Tibial nerve (tissue), 4 donors: ENCODE measurements at regions not wholly inside any gene's neighbourhood (a gene's known extent, or its start where the extent isn't known, plus 50 kb on each side); places are given as distances from the start of the nearest gene placed in this dataset.

Experiments used
- DNase-seq, 2 donors: peaks; one replicate each; pipeline ENCODE4 v3.0.0-alpha.2; 2019; ENCODE audit warnings: low spot score in 2 of 2
- H3K27ac ChIP-seq, 4 donors: fragments of 200-600 bp; sonication (generic) in 3 of 4; one replicate each; pipeline ENCODE4 v1.5.1; 2017 to 2019; ENCODE audit warnings: mild to moderate bottlenecking in 1 of 4
- H3K27me3 ChIP-seq, 2 donors: fragments of 200-600 bp; sonication (generic) in 1 of 2; one replicate each; pipeline versions ENCODE4 v1.5.1 to v1.6.0; 2017 to 2019
- H3K36me3 ChIP-seq, 3 donors: fragments of 200-600 bp; sonication (generic); one replicate each; pipeline ENCODE4 v1.5.1; 2018 to 2019
- H3K4me1 ChIP-seq, 4 donors: fragments of 200-600 bp; sonication (generic) in 3 of 4; one replicate each; pipeline ENCODE4 v1.5.1; 2017 to 2019
- H3K4me3 ChIP-seq, 4 donors: fragments of 200-600 bp; sonication (generic) in 3 of 4; one replicate each; pipeline ENCODE4 v1.5.1; 2017 to 2019; ENCODE audit warnings: mild to moderate bottlenecking in 1 of 4, moderate library complexity in 1 of 4
- H3K9me3 ChIP-seq, 4 donors: fragments of 200-600 bp; sonication (generic) in 3 of 4; one replicate each; pipeline ENCODE4 v1.5.1; 2017 to 2019
- CTCF ChIP-seq, 5 experiments: fragments of 200-600 bp in 3 of 5; fragments of 450-650 bp in 2 of 5; sonication (generic) in 3 of 5; IDR thresholded peaks; one replicate each; pipeline ENCODE4 v1.5.1; 2016 to 2019; ENCODE audit warnings: antibody characterized with exemption in 5 of 5, mild to moderate bottlenecking in 3 of 5, moderate library complexity in 2 of 5
- EP300 ChIP-seq, 2 donors: sonication (generic); formaldehyde crosslinking; IDR thresholded peaks; one replicate each; pipeline ENCODE4 v1.6.1; 2017; ENCODE audit warnings: antibody characterized with exemption in 2 of 2, mild to moderate bottlenecking in 1 of 2
- POLR2A ChIP-seq, 2 donors: fragments of 450-650 bp; IDR thresholded peaks; one replicate each; pipeline ENCODE4 v1.6.1; 2017; ENCODE audit warnings: antibody characterized with exemption in 2 of 2, mild to moderate bottlenecking in 2 of 2, moderate library complexity in 2 of 2
- WGBS, 2 donors: methylation state at CpG; one replicate each; pipeline ENCODE4 v1.1.5; 2018; 5-methylcytosine and 5-hydroxymethylcytosine counted together

GRCh38 chr11:24134879-24135589 is 361.8 kb upstream of the LUZP2 start:
- Histone ChIP-seq H3K4me1 (no peaks in the 10 kb centered on the region), H3K9me3 (no peaks in the 10 kb centered on the region), H3K27ac (no peak overlapping the region), H3K27me3 (no peaks in the 10 kb centered on the region), H3K36me3 (no peaks in the 10 kb centered on the region), H3K4me3 (no peak overlapping the region)
- DNase-seq, result no peak
- TF ChIP-seq CTCF (IDR thresholded peaks at IDR 0.05) (no peak), POLR2A (IDR thresholded peaks at IDR 0.05) (no peak), EP300 (IDR thresholded peaks at IDR 0.05) (no peak)

- Histone ChIP-seq H3K27ac (no peak overlapping the region), H3K4me1 (no peaks in the 10 kb centered on the region), H3K36me3 (no peaks in the 10 kb centered on the region), H3K9me3 (peaks cover 0 to 4% (median 0%) of the 10 kb centered on the region in 4 donors), H3K27me3 (no peaks in the 10 kb centered on the region), H3K4me3 (no peak overlapping the region)
- 80 to 87% methylated on average over 4 of the region's 4 CpGs for WGBS, 2 donors
- TF ChIP-seq EP300 (IDR thresholded peaks at IDR 0.05) (no peak), POLR2A (IDR thresholded peaks at IDR 0.05) (no peak), CTCF (IDR thresholded peaks at IDR 0.05) (no peak)
- DNase-seq, result no peak
These were observed 354.8 kb upstream of the LUZP2 start for GRCh38 chr11:24142062-24142461.

GRCh38 chr11:24145411-24145810 is 351.4 kb upstream of the LUZP2 start:
- no peak for TF ChIP-seq POLR2A (IDR thresholded peaks at IDR 0.05)
- TF ChIP-seq CTCF (IDR thresholded peaks at IDR 0.05), result no peak
- no peak for TF ChIP-seq EP300 (IDR thresholded peaks at IDR 0.05)
- no peak overlapping the region for H3K27ac ChIP-seq
- H3K4me3 ChIP-seq, result no peak overlapping the region
- H3K9me3 ChIP-seq, result peaks cover 0 to 4% (median 0%) of the 10 kb centered on the region in 4 donors
- no peaks in the 10 kb centered on the region for H3K36me3 ChIP-seq
- 52 to 53% methylated on average over 5 of the region's 5 CpGs for whole genome bisulfite sequencing, 2 donors
- no peak for DNase-seq
- H3K27me3 ChIP-seq, result no peaks in the 10 kb centered on the region
- no peaks in the 10 kb centered on the region for H3K4me1 ChIP-seq

GRCh38 chr11:24153337-24153736 is 343.5 kb upstream of the LUZP2 start:
- WGBS, 2 donors, result 86 to 91% methylated on average over 1 of the region's 1 CpG
- no peak for DNase-seq
- no peak overlapping the region for H3K4me3 ChIP-seq

More at GRCh38 chr11:24153337-24153736, 343.5 kb upstream of the LUZP2 start:
- no peaks in the 10 kb centered on the region for H3K4me1 ChIP-seq
- H3K9me3 ChIP-seq, result no peaks in the 10 kb centered on the region
- H3K27me3 ChIP-seq, result no peaks in the 10 kb centered on the region
- TF ChIP-seq EP300 (IDR thresholded peaks at IDR 0.05), result no peak
- no peak for TF ChIP-seq CTCF (IDR thresholded peaks at IDR 0.05)
- TF ChIP-seq POLR2A (IDR thresholded peaks at IDR 0.05), result no peak
- H3K27ac ChIP-seq, result no peak overlapping the region
- H3K36me3 ChIP-seq, result no peaks in the 10 kb centered on the region
